ENCODE measurements at regions not wholly inside any gene's neighbourhood (a gene's known extent, or its start where the extent isn't known, plus 50 kb on each side); places are given as distances from the start of the nearest gene placed in this dataset.
A peak's percentile ranks its signal among the peaks of the same experiment; 100 is the strongest.
"Not testable (repeated sequence)": the region's sequence is repeated elsewhere in the genome, so short reads cannot be mapped to it uniquely, and the experiment has no call there.

GRCh38 chr17:21508211-21508610 lies 132.1 kb downstream of the KCNJ12 start:
- Mint-ChIP-seq H3K36me3 (ENCODE audit: low read depth) (no peaks in the 10 kb centered on the region), H3K4me3 (no peak overlapping the region), H3K9me3 (no peaks in the 10 kb centered on the region), H3K27me3 (peaks cover 21% of the 10 kb centered on the region), H3K4me1 (peaks cover 26% of the 10 kb centered on the region), H3K27ac (no peak overlapping the region)
- intact Hi-C loops (cut with micrococcal nuclease), result loop anchor here (10.0 kb wide), 1 partner anchor 193 kb away; no protein-coding TSS in a partner anchor
- no peak for DNase-seq
- no peak for ATAC-seq (ENCODE audit: low read depth)
- no peak for TF ChIP-seq CTCF (IDR thresholded peaks at IDR 0.05)
- ChIA-PET CTCF (no interaction called here), POLR2A (no interaction called here)

- H3K36me3 Mint-ChIP-seq (ENCODE audit: low read depth); POLR2A ChIA-PET; H3K4me3 Mint-ChIP-seq; DNase-seq; H3K27ac Mint-ChIP-seq; ATAC-seq (ENCODE audit: low read depth); H3K9me3 Mint-ChIP-seq: not testable (repeated sequence)
- CTCF ChIA-PET, result interaction anchor here (2.2 kb wide), 1 partner anchor 390 kb away, joined by 7 read pairs; no protein-coding TSS in a partner anchor
- peaks cover 26% of the 10 kb centered on the region for H3K4me1 Mint-ChIP-seq
- H3K27me3 Mint-ChIP-seq, result peaks cover 21% of the 10 kb centered on the region
- intact Hi-C loops (cut with micrococcal nuclease), result loop anchor here (10.0 kb wide), 1 partner anchor 195 kb away; no protein-coding TSS in a partner anchor
These were observed 133.2 kb downstream of the KCNJ12 start for GRCh38 chr17:21509356-21509755.

- no peak for TF ChIP-seq CTCF (IDR thresholded peaks at IDR 0.05)
- peak overlapping the region; percentile 80 for H3K4me3 Mint-ChIP-seq
- no peaks in the 10 kb centered on the region for H3K9me3 Mint-ChIP-seq
- ChIA-PET POLR2A (no interaction called here), CTCF (interaction anchor here (1.3 to 5.7 kb wide), 6 partner anchors 40 to 391 kb away, joined by 3 to 84 read pairs (median 16); no protein-coding TSS in a partner anchor)
- intact Hi-C loops (cut with micrococcal nuclease), result loop anchor here (1.0 kb wide), 6 partner anchors 54 to 491 kb away; partner anchors contain the start of gene MAP2K3
- H3K27me3 Mint-ChIP-seq, result peaks cover 17% of the 10 kb centered on the region
- no peak for DNase-seq
- H3K36me3 Mint-ChIP-seq (ENCODE audit: low read depth), result no peaks in the 10 kb centered on the region
- H3K4me1 Mint-ChIP-seq, result peaks cover 26% of the 10 kb centered on the region
- no peak for ATAC-seq (ENCODE audit: low read depth)
- H3K27ac Mint-ChIP-seq, result no peak overlapping the region
These were observed 134.7 kb downstream of the KCNJ12 start for GRCh38 chr17:21510686-21511362.

- Mint-ChIP-seq H3K36me3 (ENCODE audit: low read depth) (no peaks in the 10 kb centered on the region), H3K27me3 (peaks cover 17% of the 10 kb centered on the region), H3K4me1 (peaks cover 26% of the 10 kb centered on the region), H3K27ac (no peak overlapping the region), H3K9me3 (no peaks in the 10 kb centered on the region), H3K4me3 (peak overlapping the region; percentile 80)
- ATAC-seq (ENCODE audit: low read depth), result peak; percentile 80
- intact Hi-C loops (cut with micrococcal nuclease), result loop anchor here (1.0 kb wide), 6 partner anchors 54 to 491 kb away; partner anchors contain the start of gene MAP2K3
- ChIA-PET POLR2A (interaction anchor here (1.5 kb wide), 1 partner anchor 392 kb away, joined by 8 read pairs; no protein-coding TSS in a partner anchor), CTCF (interaction anchor here (0.7 to 5.7 kb wide), 7 partner anchors 39 to 472 kb away, joined by 3 to 84 read pairs (median 6); no protein-coding TSS in a partner anchor)
- no peak for TF ChIP-seq CTCF (IDR thresholded peaks at IDR 0.05)
- peak; percentile 63 for DNase-seq
These were observed 135.4 kb downstream of the KCNJ12 start for GRCh38 chr17:21511363-21512195.

GRCh38 chr17:21512307-21513011 lies 136.3 kb downstream of the KCNJ12 start:
- Mint-ChIP-seq H3K9me3 (no peaks in the 10 kb centered on the region), H3K27ac (no peak overlapping the region), H3K4me3 (no peak overlapping the region), H3K4me1 (peaks cover 26% of the 10 kb centered on the region), H3K27me3 (peaks cover 14% of the 10 kb centered on the region), H3K36me3 (ENCODE audit: low read depth) (no peaks in the 10 kb centered on the region)
- DNase-seq (no peak), ATAC-seq (ENCODE audit: low read depth) (no peak)
- CTCF ChIA-PET, result interaction anchor here (0.7 to 5.7 kb wide), 16 partner anchors 37 to 567 kb away, joined by 3 to 84 read pairs (median 4); no protein-coding TSS in a partner anchor
- intact Hi-C loops (cut with micrococcal nuclease), result loop anchor here (1.0 kb wide), 2 partner anchors 237 to 519 kb away; no protein-coding TSS in a partner anchor
- TF ChIP-seq CTCF (IDR thresholded peaks at IDR 0.05), result no peak
- POLR2A ChIA-PET, result interaction anchor here (0.7 to 1.5 kb wide), 3 partner anchors 39 to 393 kb away, joined by 4 to 8 read pairs (median 7); no protein-coding TSS in a partner anchor

All from activated B cell treated with CpG ODN at 0.5 μM for 24 hours (primary cell).